ENCODE measurements at regions not wholly inside any gene's neighbourhood (a gene's known extent, or its start where the extent isn't known, plus 50 kb on each side); places are given as distances from the start of the nearest gene placed in this dataset.

DNA sequence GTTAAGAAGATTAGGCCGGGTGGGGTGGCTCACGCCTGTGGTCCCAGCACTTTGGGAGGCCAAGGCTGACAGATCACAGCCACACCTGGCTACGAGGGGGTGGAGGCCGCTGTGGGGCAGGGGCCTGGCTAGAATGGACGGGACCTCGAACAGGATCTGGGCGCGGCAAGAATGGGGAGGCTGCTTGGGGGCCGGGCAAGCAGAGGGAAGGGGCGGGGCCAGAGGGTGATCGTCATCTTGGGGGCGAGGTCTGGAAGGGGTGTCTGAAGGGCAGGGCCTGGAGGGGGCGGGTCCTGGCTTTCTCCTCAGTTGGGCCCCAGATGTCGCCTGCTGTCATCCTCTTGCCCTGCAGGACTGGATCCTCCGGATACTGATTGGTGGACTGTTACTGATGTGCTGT lies 57.3 kb upstream of the ENPEP start:
- TF ChIP-seq, protein P1, sequence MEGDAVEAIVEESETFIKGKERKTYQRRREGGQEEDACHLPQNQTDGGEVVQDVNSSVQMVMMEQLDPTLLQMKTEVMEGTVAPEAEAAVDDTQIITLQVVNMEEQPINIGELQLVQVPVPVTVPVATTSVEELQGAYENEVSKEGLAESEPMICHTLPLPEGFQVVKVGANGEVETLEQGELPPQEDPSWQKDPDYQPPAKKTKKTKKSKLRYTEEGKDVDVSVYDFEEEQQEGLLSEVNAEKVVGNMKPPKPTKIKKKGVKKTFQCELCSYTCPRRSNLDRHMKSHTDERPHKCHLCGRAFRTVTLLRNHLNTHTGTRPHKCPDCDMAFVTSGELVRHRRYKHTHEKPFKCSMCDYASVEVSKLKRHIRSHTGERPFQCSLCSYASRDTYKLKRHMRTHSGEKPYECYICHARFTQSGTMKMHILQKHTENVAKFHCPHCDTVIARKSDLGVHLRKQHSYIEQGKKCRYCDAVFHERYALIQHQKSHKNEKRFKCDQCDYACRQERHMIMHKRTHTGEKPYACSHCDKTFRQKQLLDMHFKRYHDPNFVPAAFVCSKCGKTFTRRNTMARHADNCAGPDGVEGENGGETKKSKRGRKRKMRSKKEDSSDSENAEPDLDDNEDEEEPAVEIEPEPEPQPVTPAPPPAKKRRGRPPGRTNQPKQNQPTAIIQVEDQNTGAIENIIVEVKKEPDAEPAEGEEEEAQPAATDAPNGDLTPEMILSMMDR (conservative IDR thresholded peaks at IDR 0.05; ENCODE audit: low read length), result no peak
- TF ChIP-seq EZH2phosphoT487 (IDR thresholded peaks at IDR 0.05; ENCODE audit: borderline replicate concordance), result no peak
